Caco-2 (cell line): ENCODE measurements at regions not wholly inside any gene's neighbourhood (a gene's known extent, or its start where the extent isn't known, plus 50 kb on each side); places are given as distances from the start of the nearest gene placed in this dataset.

ENCODE experiments used
- BruUV-seq: library from RNA; stranded (reverse); fragments of 400-500 nt; replicated peaks from 2 replicates; lab custom pipeline; 2021; lab: Mats Ljungman, UMichigan
- CTCF ChIA-PET: fragments of 300-600 bp; sonication (Branson Sonifier 250); formaldehyde crosslinking; loops from one replicate; lab custom pipeline; 2022; ENCODE audit warnings: antibody characterized with exemption; lab: Charles Lee
- POLR2A ChIA-PET: fragments of 300-600 bp; sonication (Branson Sonifier 250); formaldehyde crosslinking; loops from one replicate; lab custom pipeline; 2022; ENCODE audit warnings: antibody characterized with exemption; lab: Charles Lee
- DNase-seq, 2 experiments: peaks; one replicate each; pipeline versions ENCODE4 v3.0.0 to v3.0.0-alpha.2; 2020 to 2022
- H3K27me3 ChIP-seq: replicated peaks from 2 replicates; pipeline ENCODE4 v1.6.0; 2011; ENCODE audit warnings: low read length; ENCODE audit not compliant: control insufficient read depth, insufficient read depth
- H3K36me3 ChIP-seq: 2 replicates; pipeline ENCODE4 v1.5.1; 2011; ENCODE audit warnings: low read length; ENCODE audit not compliant: control insufficient read depth, insufficient read depth
- H3K4me1 ChIP-seq: fragments of 250-450 bp; sonication (Bioruptor Pico); 2 replicates; pipeline ENCODE4 v1.5.1; 2020; ENCODE audit warnings: mild to moderate bottlenecking
- H3K4me3 ChIP-seq: 2 replicates; pipeline ENCODE4 v1.5.1; 2011; ENCODE audit warnings: low read depth, mild to moderate bottlenecking, control low read depth, low read length
- H3K9me3 ChIP-seq: fragments of 250-450 bp; sonication (Bioruptor Pico); 2 replicates; pipeline ENCODE4 v1.5.1; 2020; ENCODE audit warnings: mild to moderate bottlenecking, moderate library complexity
- H3K27ac Mint-ChIP-seq: one replicate; pipeline ENCODE4 v1.8.0; 2022; ENCODE audit warnings: mixed read lengths; ENCODE audit not compliant: unreplicated experiment
- H3K27me3 Mint-ChIP-seq: one replicate; pipeline ENCODE4 v1.8.0; 2022; ENCODE audit warnings: mixed read lengths; ENCODE audit not compliant: insufficient read depth, unreplicated experiment
- H3K36me3 Mint-ChIP-seq: one replicate; pipeline ENCODE4 v1.8.0; 2022; ENCODE audit warnings: mild to moderate bottlenecking, mixed read lengths; ENCODE audit not compliant: insufficient read depth, unreplicated experiment
- H3K4me1 Mint-ChIP-seq: one replicate; pipeline ENCODE4 v1.8.0; 2022; ENCODE audit warnings: low read depth, mixed read lengths; ENCODE audit not compliant: unreplicated experiment
- H3K4me3 Mint-ChIP-seq: one replicate; pipeline ENCODE4 v1.8.0; 2022; ENCODE audit warnings: mild to moderate bottlenecking, moderate library complexity, mixed read lengths; ENCODE audit not compliant: unreplicated experiment
- H3K9me3 Mint-ChIP-seq: one replicate; pipeline ENCODE4 v1.8.0; 2022; ENCODE audit warnings: mixed read lengths; ENCODE audit not compliant: unreplicated experiment
- CTCF ChIP-seq, 2 experiments: fragments of 200-600 bp in 1 of 2; IDR thresholded peaks; 1 replicate in 1 of 2; 2 replicates in 1 of 2; pipeline versions ENCODE4 v1.5.1 to v1.8.0; 2011 to 2022; ENCODE audit warnings: antibody characterized with exemption in 1 of 2, control low read depth in 1 of 2, inconsistent platforms in 1 of 2, low read depth in 1 of 2, low read length in 1 of 2, mild to moderate bottlenecking in 1 of 2, moderate library complexity in 1 of 2; ENCODE audit not compliant: insufficient read depth in 1 of 2, severe bottlenecking in 1 of 2, unreplicated experiment in 1 of 2
- intact Hi-C: fragments of 100-400 bp; cut with micrococcal nuclease; formaldehyde crosslinking; loops from one replicate; pipeline ENCODE4 v1.10.0; 2022; ENCODE audit not compliant: unreplicated experiment

DNA sequence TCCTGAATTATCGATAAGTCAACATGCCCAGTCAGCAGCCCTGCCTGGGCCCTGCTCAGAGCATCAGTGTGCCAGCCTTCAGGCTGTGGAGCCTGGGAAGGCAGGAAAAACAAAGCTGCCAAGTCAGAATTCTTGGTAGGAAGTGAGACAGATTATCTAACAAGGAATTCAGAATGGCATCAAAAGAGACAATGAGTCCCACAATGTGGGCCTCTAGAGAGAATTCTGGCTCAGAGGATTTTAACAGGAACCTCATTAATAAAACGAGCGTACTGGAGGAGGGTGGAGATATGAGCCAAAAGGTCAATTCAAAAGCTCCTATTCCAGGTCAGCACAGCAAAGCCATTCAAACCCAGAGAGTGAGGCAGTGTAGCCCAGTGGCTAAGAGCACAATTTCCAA, 327.6 kb upstream of the MMADHC start:
- Mint-ChIP-seq H3K27ac (no peak overlapping the region), H3K4me3 (no peak overlapping the region)

GRCh38 chr2:149908726-149909683, 321.4 kb upstream of the MMADHC start:
- no peaks in the 10 kb centered on the region for H3K4me1 ChIP-seq
- no peak overlapping the region for H3K4me3 ChIP-seq
- no peaks in the 10 kb centered on the region for H3K9me3 Mint-ChIP-seq
- CTCF ChIA-PET = no interaction called here
- peaks cover 2% of the 10 kb centered on the region; the same call in 1 of the 2 replicates for H3K9me3 ChIP-seq
- POLR2A ChIA-PET = no interaction called here
- no peaks in the 10 kb centered on the region for H3K36me3 Mint-ChIP-seq
- intact Hi-C loops = no loop called here
- no peaks in the 10 kb centered on the region for H3K36me3 ChIP-seq
- BruUV-seq = no TSS peak
- H3K27me3 Mint-ChIP-seq = no peaks in the 10 kb centered on the region
- no peak overlapping the region for H3K4me3 Mint-ChIP-seq
- no peaks in the 10 kb centered on the region for H3K27me3 ChIP-seq
- no peak for DNase-seq
- no peak overlapping the region for H3K27ac Mint-ChIP-seq
- no peak for TF ChIP-seq CTCF (IDR thresholded peaks at IDR 0.05; ENCODE audit: insufficient read depth in 1 of 2, low read depth in 1 of 2, low read length in 1 of 2, severe bottlenecking in 1 of 2, unreplicated experiment in 1 of 2)
- no peaks in the 10 kb centered on the region for H3K4me1 Mint-ChIP-seq

More for the DNA sequence above, 327.6 kb upstream of the MMADHC start:
- H3K4me3 ChIP-seq = no peak overlapping the region
- H3K4me1 ChIP-seq = no peaks in the 10 kb centered on the region
- BruUV-seq = no TSS peak
- DNase-seq = no peak
- H3K27me3 Mint-ChIP-seq = no peaks in the 10 kb centered on the region
- H3K36me3 Mint-ChIP-seq = no peaks in the 10 kb centered on the region
- H3K4me1 Mint-ChIP-seq = no peaks in the 10 kb centered on the region
- no peak for TF ChIP-seq CTCF (IDR thresholded peaks at IDR 0.05; ENCODE audit: insufficient read depth in 1 of 2, low read depth in 1 of 2, low read length in 1 of 2, severe bottlenecking in 1 of 2, unreplicated experiment in 1 of 2)
- ChIA-PET CTCF (no interaction called here), POLR2A (no interaction called here)
- H3K9me3 Mint-ChIP-seq = peaks cover 14% of the 10 kb centered on the region
- H3K36me3 ChIP-seq = no peaks in the 10 kb centered on the region
- intact Hi-C loops = no loop called here
- peaks cover 2% of the 10 kb centered on the region; the same call in 1 of the 2 replicates for H3K9me3 ChIP-seq
- no peaks in the 10 kb centered on the region for H3K27me3 ChIP-seq

GRCh38 chr2:149906886-149907285, 319.3 kb upstream of the MMADHC start:
- Histone ChIP-seq H3K4me1 (no peaks in the 10 kb centered on the region), H3K27me3 (no peaks in the 10 kb centered on the region), H3K4me3 (no peak overlapping the region), H3K9me3 (no peaks in the 10 kb centered on the region), H3K36me3 (no peaks in the 10 kb centered on the region)
- Mint-ChIP-seq H3K9me3 (no peaks in the 10 kb centered on the region), H3K27ac (no peak overlapping the region), H3K4me3 (no peak overlapping the region), H3K36me3 (peaks cover 3% of the 10 kb centered on the region), H3K27me3 (no peaks in the 10 kb centered on the region), H3K4me1 (no peaks in the 10 kb centered on the region)
- intact Hi-C loops = no loop called here
- ChIA-PET CTCF (no interaction called here), POLR2A (no interaction called here)
- TF ChIP-seq CTCF (IDR thresholded peaks at IDR 0.05; ENCODE audit: insufficient read depth in 1 of 2, low read depth in 1 of 2, low read length in 1 of 2, severe bottlenecking in 1 of 2, unreplicated experiment in 1 of 2) = no peak
- DNase-seq = no peak
- no TSS peak for BruUV-seq
